Activated T-helper 1 cell treated with anti-CD3 and anti-CD28 coated beads, Interleukin-2, amount 50 U/mL, for 16 hours (primary cell): ENCODE measurements at regions not wholly inside any gene's neighbourhood (a gene's known extent, or its start where the extent isn't known, plus 50 kb on each side); places are given as distances from the start of the nearest gene placed in this dataset.

Experiments
- DNase-seq, 2 donors: peaks; one replicate each; pipeline ENCODE4 v3.0.0-alpha.2; 2020; ENCODE audit warnings: low read depth in 1 of 2, low spot score in 1 of 2

DNA sequence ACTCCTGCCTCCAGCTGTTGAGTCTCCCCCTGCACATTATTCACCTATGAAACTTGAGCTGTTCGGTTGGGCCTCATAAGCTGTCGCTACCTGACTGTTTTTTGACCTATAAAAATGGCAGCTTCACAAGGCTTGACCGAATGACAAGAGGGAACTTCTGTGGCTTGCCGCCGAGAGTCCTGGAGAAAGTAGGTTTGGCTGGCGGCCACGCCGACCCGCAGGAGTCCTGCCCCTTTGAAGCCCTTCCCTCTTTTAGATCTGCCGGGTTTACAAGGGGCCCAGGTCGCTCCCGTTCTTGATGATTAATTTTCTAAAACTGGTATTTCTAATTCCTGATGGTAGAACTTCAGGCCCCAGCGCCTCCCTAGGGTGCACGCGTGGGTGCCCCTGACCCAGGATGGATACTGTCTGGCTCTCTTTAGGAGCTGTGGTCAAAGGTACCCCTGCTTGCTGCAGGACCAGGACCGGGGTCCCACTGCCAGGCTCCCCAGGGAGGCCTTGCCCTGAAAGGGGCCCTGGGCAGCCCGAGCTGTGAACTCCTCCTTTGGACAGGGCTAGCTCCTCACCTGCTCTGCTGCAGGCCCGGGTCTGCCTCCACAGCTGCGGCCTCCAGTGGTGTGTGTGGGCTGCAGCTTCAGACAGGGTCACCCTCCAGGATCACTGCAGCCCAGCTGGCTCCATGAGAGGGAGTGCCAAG, 171.8 kb downstream of the CTTN start:
- DNase-seq: no peak

DNA sequence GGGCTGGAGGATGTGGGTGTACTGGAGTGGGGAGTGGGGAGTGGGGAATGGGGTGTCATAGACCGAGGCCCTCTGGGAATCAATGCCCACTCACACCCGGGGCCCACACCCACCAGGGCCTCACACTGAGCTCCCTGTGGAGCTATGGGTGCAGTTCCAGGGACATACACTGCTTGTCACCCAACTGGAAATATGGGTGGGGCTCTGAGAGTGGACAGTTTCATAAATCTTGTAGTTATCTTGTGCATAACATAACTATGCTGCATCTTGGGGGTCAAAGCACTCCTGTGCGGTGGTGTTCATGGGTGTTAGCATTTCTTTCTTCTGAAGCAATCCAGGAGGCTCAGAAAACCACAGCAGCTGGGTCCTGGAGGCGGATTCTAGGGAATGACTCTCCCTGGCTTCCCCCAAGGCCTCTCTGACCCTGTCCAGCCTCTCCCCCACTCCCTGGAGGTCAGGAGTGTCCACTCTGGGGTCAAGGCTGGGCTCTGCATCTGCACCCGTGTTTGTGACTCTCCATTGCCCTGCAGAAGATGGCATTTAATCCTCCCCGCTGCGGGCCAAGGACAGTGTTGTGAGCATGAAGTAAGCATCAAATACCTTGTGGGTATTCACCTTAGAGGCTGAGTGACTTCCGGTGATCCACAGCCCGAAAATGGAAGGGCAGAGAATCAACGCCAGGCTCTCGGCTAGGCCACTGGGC, 172.5 kb downstream of the CTTN start:
- no peak for DNase-seq

DNA sequence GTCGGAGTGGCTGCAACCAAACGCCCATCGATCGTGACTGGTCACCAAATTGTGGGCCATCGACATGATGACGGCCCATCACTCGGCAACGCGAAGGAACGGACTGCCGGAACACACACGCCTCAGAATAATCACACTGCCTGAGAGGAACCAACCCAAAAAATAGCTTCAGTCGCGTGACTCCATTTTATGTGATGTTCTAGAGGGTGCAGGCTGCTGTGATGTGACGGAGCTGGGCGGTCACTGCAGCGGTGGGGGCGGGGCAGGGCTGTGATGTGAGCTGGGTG, 174.6 kb downstream of the CTTN start:
- no peak for DNase-seq

DNA sequence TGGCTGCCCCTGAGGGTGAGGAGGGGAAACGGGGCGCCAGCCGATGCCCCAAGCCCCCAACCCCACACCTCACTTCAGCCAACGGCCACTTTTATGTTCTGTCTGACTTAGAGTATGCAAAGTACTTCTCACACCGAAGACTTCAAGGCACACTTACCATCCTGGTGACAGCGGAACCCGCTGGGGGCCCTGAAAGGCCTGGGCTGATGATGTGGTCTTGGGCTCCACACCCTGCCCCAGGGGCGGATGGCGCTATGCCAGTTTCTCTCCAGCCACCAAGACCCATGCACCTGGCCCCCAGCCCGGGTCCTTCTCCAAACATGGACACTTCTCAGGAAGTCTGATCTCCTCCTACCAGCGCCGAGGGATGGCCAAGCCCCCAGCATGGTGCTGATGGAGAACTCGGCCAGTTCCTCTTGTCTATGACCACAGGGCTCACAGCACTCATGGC, 175.4 kb downstream of the CTTN start:
- no peak for DNase-seq

DNA sequence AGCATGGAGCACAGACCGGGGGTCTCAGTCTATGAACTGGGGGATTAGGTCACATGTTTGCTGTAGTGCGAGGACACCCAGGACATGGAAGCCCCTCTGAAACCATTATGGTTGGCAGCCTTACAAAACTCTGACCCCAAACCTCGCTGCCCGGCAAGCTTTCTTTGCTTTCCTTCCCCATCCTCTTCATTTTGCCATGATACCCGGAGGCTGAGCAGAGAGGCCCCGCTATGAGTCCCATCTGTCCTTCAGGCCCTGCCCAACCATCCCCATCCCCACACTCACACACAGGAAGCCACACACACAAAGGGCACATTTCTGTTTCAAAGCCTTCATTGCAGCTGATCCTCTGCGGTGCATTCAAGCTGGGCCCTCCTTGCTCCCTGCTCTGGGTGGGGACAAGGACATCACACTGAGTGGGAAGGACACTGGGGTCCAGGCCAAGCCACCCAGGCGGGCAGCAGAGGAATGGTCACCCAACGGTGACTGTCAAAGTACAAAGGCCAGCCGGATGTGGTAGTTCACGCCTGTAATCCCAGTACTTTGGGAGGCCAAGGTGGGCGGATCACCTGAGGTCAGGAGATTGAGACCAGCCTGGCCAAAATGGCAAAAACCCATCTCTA, 176.5 kb downstream of the CTTN start:
- no peak for DNase-seq

DNA sequence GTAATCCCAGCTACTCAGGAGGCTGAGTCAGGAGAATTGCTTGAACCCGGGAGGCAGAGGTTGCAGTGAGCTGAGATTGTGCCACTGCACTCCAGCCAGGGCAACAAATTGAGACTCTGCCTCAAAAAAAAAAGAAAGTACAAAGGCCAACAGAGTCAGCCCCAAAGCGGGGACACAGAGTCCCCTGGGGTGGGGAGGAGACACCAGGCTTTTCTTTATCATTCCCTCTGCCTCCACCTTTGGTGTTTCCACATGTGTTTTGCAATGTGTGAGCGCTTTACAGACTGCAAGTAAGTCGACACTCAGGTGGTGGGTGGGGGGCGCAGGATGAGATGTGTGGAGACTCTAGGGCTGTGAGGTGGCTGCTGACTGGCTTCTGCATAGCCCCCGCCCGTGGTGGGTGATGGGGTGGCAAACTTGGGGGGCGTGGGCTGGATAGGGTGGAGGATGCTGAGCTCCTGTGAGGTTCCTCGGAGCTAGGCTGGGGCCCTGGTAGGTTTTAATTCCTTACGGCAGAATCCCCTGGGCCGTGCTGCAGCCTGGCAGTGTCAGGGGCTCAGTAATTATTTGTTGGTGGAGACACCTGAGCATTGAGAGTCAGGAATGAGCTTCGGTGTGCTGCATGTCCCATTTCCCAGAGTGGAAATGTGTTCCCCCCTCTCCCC, 177.2 kb downstream of the CTTN start:
- DNase-seq: no peak

DNA sequence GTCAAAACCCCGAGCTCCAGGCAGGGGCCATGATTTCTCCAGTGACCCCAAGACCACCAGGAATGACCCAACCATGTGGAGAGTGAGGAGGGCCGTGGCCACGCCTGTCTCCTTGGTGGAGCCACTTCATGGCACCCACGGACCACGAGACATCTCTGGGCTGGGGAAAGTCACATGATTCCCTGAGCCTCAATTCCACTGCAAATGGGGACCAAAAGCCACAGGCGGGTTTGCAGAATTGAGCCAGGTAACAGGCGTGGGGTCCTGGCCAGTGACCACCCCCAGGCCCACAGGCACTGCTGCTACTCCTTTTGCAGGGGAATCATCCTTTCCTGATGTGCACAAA, 178.9 kb downstream of the CTTN start:
- DNase-seq: no peak

DNA sequence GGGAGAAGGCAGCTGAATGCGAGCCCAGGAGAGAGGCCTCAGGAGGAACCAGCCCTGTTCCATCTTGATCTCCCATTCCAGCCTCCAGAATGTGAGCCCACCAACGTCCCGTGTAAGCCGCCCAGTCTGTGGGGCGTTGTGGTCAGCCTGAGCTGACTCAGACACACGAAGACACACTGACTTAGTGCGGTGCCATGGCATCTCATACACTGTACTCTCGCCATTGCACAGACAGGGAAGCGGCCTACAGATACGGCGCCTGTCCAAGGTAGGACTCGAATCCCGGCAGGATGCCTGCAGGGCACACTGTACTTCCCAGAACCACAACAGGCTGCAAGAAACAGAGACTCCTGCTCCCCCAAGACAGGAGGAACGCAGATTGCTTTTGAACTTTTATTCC, 179.6 kb downstream of the CTTN start:
- no peak for DNase-seq

DNA sequence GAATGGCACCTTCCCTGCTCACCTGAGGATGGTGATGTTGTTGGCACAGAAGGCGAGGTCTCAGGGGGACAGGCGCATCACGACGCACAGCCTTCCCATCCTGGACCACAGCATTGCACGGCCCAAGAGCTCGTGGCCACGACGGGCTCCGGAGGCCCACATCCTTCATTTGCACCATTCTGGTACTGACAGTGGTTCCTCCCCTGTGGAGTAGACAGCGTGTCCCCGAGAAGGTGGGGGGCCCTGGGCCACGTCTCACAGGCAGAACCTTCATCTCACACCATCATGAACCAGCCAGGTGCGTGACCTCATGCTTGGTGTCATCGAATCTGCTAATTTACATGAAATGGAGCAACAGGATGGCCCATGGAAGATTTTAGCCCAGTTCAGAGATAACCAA, 180.0 kb downstream of the CTTN start:
- DNase-seq: no peak

DNA sequence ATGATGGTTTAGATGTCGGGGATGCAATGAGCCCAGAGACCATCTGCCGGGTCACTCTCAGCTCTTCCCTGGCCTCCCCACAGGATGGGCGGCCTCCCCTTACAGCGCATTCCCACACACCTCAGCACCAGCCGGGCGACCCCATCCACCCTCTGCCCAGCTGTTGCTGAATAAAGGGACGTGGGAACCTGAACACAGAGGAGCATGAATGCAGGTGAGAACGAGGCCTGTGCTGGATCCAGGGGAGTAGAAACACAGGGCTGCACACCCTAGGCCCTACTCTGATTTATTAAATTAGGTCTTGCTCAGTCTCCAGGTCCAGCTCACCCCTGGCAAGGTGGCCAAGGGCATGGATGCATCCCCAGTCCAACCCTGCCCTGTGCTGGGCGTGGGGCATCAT, 180.5 kb downstream of the CTTN start:
- no peak for DNase-seq

DNA sequence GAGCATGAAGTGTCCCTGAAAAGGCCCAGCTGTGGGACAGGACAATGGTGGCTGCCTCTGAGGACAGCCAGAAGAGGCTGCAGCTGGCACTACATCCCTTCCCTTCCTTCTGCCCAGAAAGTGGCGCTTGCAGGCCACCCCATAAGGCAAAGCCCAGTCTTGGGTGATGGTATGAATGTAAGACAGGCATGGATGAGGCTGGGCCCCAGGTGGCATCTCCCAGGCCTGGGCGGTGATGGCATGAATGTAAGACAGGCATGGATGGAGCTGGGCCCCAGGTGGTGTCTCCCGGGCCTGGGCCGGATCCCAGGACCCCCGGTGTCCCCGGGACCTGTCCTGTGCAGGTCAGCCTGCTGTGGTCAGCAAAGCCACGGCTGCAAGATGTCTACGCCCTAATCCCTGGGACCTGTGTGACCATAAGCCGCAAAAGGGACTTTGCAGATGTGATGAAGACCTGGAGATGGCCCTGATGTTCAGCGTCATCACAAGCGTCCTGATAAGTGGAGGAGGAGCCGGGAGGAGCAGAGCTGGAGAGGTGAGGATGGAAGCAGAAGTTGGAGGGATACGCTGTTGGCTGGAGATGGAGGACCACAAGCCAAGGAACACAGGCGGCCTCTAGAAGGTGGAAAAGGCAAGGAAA, 181.1 kb downstream of the CTTN start:
- no peak for DNase-seq

DNA sequence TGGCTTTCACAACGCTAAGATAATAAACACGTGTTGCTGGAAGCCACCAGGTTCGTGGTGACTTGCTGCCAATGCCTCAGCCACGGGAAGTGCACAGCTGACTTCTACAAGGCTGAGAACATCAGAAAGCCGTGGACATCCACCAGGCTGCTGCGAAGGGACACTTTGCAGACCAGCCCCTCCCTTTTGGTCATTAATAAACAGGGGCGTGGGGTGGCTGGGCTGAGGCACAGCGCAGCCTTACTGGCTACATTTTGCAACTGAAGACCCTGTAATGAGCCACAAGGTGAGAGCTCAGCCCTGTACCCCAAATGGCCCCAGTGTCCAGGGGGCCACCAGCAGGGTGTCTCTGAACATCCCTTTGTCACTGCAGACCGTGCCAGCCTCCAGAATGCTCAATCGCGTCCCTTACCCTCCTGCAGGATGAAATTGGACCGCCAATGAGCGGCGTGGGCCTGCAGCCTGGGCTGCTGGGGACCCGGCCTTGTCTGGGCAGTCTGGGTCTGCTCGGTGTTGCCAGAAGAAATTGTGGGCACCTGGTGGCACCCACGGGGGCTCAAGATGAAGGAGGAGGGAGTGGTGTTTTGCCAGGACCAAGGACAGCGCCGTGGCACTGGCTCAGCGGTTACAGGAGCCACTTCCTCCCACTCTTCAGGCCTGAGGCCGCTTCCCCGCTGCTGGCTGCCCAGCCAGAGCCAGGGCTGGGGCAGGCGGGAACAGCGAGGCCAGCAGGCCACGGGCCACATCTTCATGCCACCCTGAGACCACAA, 181.9 kb downstream of the CTTN start:
- no peak for DNase-seq

DNA sequence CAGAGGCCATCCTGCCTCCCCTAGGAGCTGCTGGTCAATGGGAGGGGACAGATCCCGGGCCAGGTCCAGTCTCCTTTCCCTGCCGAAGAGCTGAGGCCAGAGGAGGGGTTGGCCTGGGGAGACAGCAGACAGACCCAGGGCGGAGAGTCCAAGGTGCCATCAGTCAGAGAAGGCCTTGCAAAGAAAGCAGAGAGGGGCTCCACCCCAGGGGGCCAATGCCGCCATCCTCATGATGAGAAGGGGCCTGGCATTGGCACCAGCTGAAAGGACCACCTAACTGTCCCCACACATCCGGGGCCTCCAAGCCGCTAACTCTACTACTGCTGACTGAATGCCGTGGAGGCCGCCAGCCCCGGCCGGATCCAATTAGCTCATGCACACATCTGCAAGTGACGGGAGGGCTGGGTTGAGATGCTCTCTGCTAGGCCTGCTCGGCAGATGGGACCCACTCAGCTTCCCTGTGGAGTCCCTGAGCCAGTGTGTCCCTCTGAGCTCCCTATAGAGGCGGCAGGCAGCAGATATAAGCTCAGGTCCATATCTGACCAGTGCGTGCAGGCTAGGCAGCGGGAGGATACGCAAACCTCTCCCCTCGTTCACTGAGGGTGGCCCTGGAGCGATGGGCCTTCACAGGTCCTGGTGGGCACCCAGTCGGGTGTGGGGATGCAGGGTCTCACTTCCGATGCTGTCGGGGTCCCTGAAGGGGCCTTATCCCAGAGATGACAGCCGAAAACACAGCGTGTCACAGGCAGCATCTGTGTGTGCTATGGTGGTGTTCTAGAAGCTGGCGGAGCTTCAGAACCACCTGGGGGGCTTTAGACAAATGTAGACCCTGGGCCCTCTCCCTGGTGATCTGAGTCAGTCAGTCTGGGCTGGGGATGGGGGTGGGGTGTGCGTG, 183.9 kb downstream of the CTTN start:
- no peak for DNase-seq

DNA sequence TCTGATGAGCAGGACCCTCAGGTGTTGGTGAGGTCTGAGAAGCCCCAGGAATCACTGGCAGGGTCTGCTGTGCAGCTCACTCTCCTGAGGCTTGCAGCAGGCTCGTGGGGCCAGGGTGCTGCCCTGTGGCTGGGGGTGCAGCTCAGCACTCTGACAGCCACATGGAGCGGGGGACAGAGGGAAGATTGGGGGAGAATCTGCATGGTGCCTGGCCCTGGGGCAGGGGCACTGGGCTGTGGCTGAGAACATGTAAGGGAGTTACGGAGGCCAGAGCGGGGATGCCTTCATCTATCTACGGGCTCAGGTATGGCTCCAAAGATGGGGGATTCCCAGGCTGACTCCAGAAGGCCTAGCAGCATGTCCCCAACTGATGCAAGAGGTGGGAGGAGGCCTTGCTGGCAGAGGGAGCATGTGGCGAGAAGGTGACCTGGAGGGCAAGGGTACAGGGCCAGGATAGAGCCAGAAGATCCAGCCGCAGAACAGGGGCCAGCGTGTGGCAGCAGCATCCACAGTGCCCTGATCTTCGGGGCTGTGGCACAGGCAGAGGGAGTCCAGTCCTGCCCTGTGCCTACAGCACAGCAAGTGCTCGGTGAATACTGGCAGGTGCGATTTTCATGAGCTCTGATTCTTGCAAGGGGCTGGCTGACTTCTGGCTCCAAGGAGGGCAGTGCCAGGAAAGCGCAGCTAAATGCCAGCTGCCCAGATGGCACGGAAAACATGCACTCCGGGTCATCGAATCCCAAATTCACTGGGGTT, 184.7 kb downstream of the CTTN start:
- DNase-seq: no peak

DNA sequence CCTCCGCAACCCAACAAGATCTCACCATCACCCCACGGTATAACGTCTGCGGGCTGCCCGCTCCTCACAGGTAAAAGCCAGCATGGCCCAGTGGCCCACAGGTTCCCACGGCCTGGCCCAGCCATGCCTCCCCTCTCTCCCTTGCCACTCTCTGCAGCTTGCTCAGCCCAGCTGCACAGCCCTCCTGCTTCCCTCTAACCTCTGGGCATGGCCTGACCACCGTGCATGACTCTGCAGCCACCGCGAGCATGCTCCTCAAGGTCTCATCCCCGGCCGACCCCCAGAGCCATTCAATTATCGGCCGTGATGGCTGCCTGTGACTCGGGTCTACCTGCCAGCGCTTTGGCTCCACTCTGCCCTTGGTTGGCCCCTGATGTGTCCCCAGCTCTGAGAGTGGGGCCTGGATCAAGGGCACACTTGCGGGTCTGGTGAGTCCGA, 185.5 kb downstream of the CTTN start:
- no peak for DNase-seq

DNA sequence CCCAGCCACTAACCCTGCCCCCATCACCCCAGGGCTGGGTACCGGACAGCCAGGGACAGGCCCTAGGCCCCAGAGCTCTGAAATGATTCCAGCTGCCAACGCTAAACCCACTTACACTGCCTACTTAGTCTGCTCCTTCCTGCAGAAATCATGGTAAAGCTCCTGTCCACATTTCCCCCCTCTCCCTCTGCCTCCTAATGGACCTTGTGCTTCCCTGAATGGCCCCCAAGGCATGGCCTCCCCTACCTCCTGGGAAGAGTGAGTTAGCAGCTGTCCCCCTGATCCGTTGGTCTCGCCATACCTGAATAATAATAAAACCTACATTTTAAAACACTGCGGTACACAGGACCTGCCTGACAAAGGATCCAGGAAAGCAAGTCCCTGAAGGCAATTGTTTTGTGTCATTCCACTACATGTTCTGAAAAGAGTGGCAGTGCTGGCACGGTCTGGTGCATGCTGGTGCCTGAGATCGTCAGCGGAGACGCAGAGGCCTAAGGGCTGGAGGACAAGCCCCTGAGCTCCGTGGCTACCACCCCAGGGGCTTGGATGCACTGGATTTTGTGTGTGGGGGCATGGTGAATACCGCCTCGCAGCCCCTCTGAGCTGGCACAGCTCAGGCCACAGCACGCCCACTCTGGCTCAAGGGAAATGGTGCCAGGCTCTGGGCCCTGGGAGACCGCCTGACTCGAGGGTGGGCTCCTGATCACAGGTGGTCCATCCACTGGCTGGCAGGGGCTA, 186.3 kb downstream of the CTTN start:
- no peak for DNase-seq

DNA sequence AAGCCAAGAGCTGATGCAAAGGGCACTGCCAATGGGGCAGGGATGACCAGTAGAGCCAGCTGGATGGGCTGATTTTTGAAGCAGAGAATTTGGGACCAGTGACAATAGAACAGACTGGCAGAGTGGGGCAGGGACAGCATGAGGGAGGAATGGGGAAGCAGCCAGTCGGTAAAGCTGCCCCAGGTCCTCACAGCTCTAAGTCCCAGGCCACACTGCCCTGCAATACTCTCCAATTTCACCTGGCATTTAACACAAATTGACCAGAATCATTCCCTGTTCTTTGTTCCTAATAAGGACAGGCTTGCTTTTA, 186.9 kb downstream of the CTTN start:
- no peak for DNase-seq

DNA sequence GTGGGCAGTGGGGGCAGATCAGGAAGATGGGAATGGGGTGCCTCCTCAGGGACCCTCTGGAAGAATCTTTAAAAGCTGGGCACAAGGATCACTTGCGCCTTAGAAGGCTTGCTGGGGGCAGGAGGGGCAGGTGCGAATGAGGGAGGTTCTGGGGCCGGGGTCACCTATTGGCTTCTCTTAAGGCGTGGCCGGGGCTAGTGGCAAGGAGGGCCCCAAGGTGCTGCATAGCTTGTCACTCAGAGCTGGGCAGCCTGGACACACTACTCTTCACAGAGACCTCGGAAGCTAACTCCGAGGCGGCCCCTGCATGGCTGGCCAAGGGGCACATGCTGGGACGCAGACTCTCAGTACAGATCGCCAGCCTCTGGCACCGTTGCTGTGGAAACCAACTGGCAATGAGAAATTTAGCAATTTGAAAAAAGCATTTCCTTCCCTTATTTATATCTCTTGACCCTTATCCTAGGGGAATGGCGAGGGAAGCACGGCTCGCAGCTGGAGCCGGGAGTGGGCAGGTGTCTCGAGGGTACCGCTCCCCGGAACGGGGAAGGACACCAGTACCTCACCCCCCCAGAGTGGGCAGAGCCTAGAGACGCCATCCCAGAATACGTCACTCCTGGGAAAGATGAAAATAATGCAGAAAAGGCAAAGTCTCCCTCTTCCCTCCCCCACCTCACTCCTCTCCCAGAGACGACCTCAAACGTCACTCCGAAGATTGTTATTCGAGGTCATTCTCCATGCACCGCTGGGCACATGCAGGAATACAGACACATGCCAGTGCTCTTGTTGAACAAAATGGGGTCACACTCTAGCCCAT, 188.1 kb downstream of the CTTN start:
- no peak for DNase-seq
